B cell (primary cell): ENCODE measurements at regions not wholly inside any gene's neighbourhood (a gene's known extent, or its start where the extent isn't known, plus 50 kb on each side); places are given as distances from the start of the nearest gene placed in this dataset.

Source experiments
- ATAC-seq: fragments of 200-7000 bp; cut with Tn5 transposase; one replicate; pipeline ENCODE4 v1.10.0; 2021; ENCODE audit warnings: low read depth, mild to moderate bottlenecking, moderate number of reproducible peaks, moderate library complexity
- CTCF ChIA-PET: fragments of 350-600 bp; sonication (Branson Sonifier 250); formaldehyde crosslinking; loops from one replicate; lab custom pipeline; 2021; ENCODE audit warnings: antibody characterized with exemption, inconsistent platforms; lab: Charles Lee
- POLR2A ChIA-PET: fragments of 350-600 bp; sonication (Branson Sonifier 250); formaldehyde crosslinking; loops from one replicate; lab custom pipeline; 2021; ENCODE audit warnings: antibody characterized with exemption; lab: Charles Lee
- DNase-seq: peaks from one replicate; pipeline ENCODE4 v3.0.0; 2013
- H2AFZ ChIP-seq: 2 replicates; pipeline ENCODE4 v1.6.1; 2012; ENCODE audit warnings: mild to moderate bottlenecking, low read depth, low read length; ENCODE audit not compliant: insufficient read depth, poor library complexity, severe bottlenecking
- H3K27ac ChIP-seq, 2 donors: 1 replicate in 1 of 2; 2 replicates in 1 of 2; pipeline ENCODE4 v1.5.1; 2012 to 2013; ENCODE audit warnings: low read length in 2 of 2, mild to moderate bottlenecking in 2 of 2, moderate library complexity in 1 of 2
- H3K27me3 ChIP-seq, 4 experiments: fragments of 200-600 bp in 1 of 4; sonication (generic) in 1 of 4; replicated peaks in 1 of 4; 1 replicate in 2 of 4; 2 replicates in 2 of 4; pipeline versions ENCODE4 v1.6.1 to v1.7.0; 2013 to 2016; ENCODE audit warnings: low read length in 3 of 4, mild to moderate bottlenecking in 2 of 4, mixed read lengths in 1 of 4, moderate library complexity in 1 of 4; ENCODE audit not compliant: insufficient read depth in 4 of 4, control insufficient read depth in 3 of 4; ENCODE audit errors: control extremely low read depth in 1 of 4
- H3K36me3 ChIP-seq, 2 experiments: replicated peaks in 1 of 2; 1 replicate in 1 of 2; 2 replicates in 1 of 2; pipeline versions ENCODE4 v1.6.1 to v1.7.1; 2013; ENCODE audit warnings: low read length in 1 of 2; ENCODE audit not compliant: insufficient read depth in 2 of 2, control insufficient read depth in 1 of 2; ENCODE audit errors: control extremely low read depth in 1 of 2, extremely low read depth in 1 of 2
- H3K4me1 ChIP-seq, 2 donors: fragments of 200-600 bp in 1 of 2; sonication (generic) in 1 of 2; 1 replicate in 1 of 2; 2 replicates in 1 of 2; pipeline versions ENCODE4 v1.5.1 to v1.6.1; 2013 to 2017; ENCODE audit warnings: low read length in 2 of 2; ENCODE audit not compliant: control insufficient read depth in 2 of 2, insufficient read depth in 2 of 2
- H3K4me2 ChIP-seq: replicated peaks from 2 replicates; pipeline ENCODE3; 2012; ENCODE audit warnings: mild to moderate bottlenecking, low read depth, low read length; ENCODE audit not compliant: poor library complexity, severe bottlenecking
- H3K4me3 ChIP-seq, 5 experiments: fragments of 200-600 bp in 1 of 5; sonication (generic) in 1 of 5; 1 replicate in 3 of 5; 2 replicates in 2 of 5; pipeline versions ENCODE4 v1.5.1 to v1.7.0; 2011 to 2016; ENCODE audit warnings: low read length in 4 of 5, mild to moderate bottlenecking in 4 of 5, low read depth in 2 of 5, control low read depth in 1 of 5, moderate library complexity in 1 of 5; ENCODE audit not compliant: insufficient read depth in 1 of 5; ENCODE audit errors: control extremely low read depth in 1 of 5, extremely low read depth in 1 of 5
- H3K79me2 ChIP-seq: fragments of 200-600 bp; sonication (generic); one replicate; pipeline ENCODE4 v1.6.0; 2016; ENCODE audit warnings: low read length; ENCODE audit not compliant: control insufficient read depth, insufficient read depth
- H3K9ac ChIP-seq: fragments of 200-600 bp; sonication (generic); 2 replicates; pipeline ENCODE4 v1.6.1; 2017; ENCODE audit warnings: mild to moderate bottlenecking, low read length, moderate library complexity
- H3K9me3 ChIP-seq, 3 donors: one replicate each; pipeline versions ENCODE4 v1.6.1 to v1.7.1; 2013; ENCODE audit warnings: low read length in 2 of 3; ENCODE audit not compliant: control insufficient read depth in 2 of 3, insufficient read depth in 1 of 3; ENCODE audit errors: control extremely low read depth in 1 of 3
- H4K20me1 ChIP-seq: 2 replicates; pipeline ENCODE4 v1.6.0; 2012; ENCODE audit warnings: mild to moderate bottlenecking, low read length; ENCODE audit not compliant: insufficient read depth, control insufficient read depth, poor library complexity, severe bottlenecking
- H3K27ac Mint-ChIP-seq: one replicate; pipeline ENCODE4 v1.8.0; 2021; ENCODE audit warnings: mixed read lengths
- H3K27me3 Mint-ChIP-seq: one replicate; pipeline ENCODE4 v1.8.0; 2021; ENCODE audit warnings: mixed read lengths
- H3K4me1 Mint-ChIP-seq: one replicate; pipeline ENCODE4 v1.8.0; 2021; ENCODE audit warnings: mixed read lengths
- H3K4me3 Mint-ChIP-seq: one replicate; pipeline ENCODE4 v1.8.0; 2021; ENCODE audit warnings: mixed read lengths
- H3K9me3 Mint-ChIP-seq: one replicate; pipeline ENCODE4 v1.8.0; 2022; ENCODE audit warnings: mixed read lengths; ENCODE audit not compliant: insufficient read depth
- EZH2 ChIP-seq: IDR thresholded peaks from 2 replicates; pipeline ENCODE4 v1.6.1; 2012; ENCODE audit warnings: borderline replicate concordance, low read depth, mild to moderate bottlenecking, moderate library complexity, low read length; ENCODE audit not compliant: insufficient read depth, poor library complexity, severe bottlenecking
- WGBS: methylation state at CpG from one replicate; pipeline ENCODE4 v1.1.5; 2013; ENCODE audit warnings: missing lambda C conversion rate; ENCODE audit not compliant: insufficient coverage; 5-methylcytosine and 5-hydroxymethylcytosine counted together
- intact Hi-C: fragments of 100-400 bp; cut with micrococcal nuclease; formaldehyde crosslinking; loops from one replicate; pipeline ENCODE4 v1.10.0; 2022
- TF ChIP-seq, protein P1 (sequence below): fragments of 200-600 bp; IDR thresholded peaks from one replicate; pipeline ENCODE4 v1.8.0; 2022; ENCODE audit warnings: antibody characterized with exemption, mild to moderate bottlenecking

DNA sequence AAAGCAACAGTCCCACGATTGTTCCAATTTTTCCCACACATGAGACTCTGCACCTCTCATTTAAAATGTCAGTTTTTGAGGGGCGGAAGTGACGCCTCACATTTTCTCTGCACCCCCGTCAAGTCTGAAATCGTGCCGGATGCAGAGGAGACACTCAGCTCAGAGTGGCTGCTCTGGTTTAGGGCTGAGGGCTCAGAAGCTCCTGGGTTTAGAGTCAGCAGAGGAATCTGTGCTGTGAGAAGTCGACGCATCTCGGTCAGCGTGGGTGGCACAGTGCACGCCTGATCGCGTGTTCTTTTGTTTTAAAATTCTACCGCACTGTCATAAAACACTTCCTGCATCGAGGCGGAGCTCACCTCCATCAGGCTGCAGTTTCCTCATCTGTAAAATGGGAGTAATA is 116.7 kb upstream of the ADRA2C start:
- POLR2A ChIA-PET = no interaction called here
- Mint-ChIP-seq H3K9me3 (no peaks in the 10 kb centered on the region), H3K4me3 (no peak overlapping the region), H3K4me1 (no peaks in the 10 kb centered on the region), H3K27ac (no peak overlapping the region), H3K27me3 (peaks cover 13% of the 10 kb centered on the region)
- Histone ChIP-seq H3K27me3 (no peaks in the 10 kb centered on the region), H4K20me1 (no peaks in the 10 kb centered on the region), H3K4me3 (no peak overlapping the region), H2AFZ (no peak overlapping the region), H3K79me2 (no peaks in the 10 kb centered on the region), H3K27ac (no peak overlapping the region), H3K9me3 (no peaks in the 10 kb centered on the region), H3K4me1 (no peaks in the 10 kb centered on the region), H3K36me3 (no peaks in the 10 kb centered on the region), H3K9ac (no peak overlapping the region), H3K4me2 (no peak overlapping the region)
- intact Hi-C loops = no loop called here
- no peak for TF ChIP-seq EZH2
- TF ChIP-seq, protein P1, sequence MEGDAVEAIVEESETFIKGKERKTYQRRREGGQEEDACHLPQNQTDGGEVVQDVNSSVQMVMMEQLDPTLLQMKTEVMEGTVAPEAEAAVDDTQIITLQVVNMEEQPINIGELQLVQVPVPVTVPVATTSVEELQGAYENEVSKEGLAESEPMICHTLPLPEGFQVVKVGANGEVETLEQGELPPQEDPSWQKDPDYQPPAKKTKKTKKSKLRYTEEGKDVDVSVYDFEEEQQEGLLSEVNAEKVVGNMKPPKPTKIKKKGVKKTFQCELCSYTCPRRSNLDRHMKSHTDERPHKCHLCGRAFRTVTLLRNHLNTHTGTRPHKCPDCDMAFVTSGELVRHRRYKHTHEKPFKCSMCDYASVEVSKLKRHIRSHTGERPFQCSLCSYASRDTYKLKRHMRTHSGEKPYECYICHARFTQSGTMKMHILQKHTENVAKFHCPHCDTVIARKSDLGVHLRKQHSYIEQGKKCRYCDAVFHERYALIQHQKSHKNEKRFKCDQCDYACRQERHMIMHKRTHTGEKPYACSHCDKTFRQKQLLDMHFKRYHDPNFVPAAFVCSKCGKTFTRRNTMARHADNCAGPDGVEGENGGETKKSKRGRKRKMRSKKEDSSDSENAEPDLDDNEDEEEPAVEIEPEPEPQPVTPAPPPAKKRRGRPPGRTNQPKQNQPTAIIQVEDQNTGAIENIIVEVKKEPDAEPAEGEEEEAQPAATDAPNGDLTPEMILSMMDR = no peak
- CTCF ChIA-PET = no interaction called here
- no peak for DNase-seq
- 89% methylated on average over 14 of the region's 16 CpGs for WGBS
- ATAC-seq = no peak

- no peaks in the 10 kb centered on the region for H3K4me1 ChIP-seq
- no peak overlapping the region for H3K4me3 Mint-ChIP-seq
- H3K4me2 ChIP-seq = no peak overlapping the region
- H2AFZ ChIP-seq = no peak overlapping the region
- H3K79me2 ChIP-seq = no peaks in the 10 kb centered on the region
- no peaks in the 10 kb centered on the region for H4K20me1 ChIP-seq
- DNase-seq = no peak
- H3K9me3 Mint-ChIP-seq = no peaks in the 10 kb centered on the region
- H3K27me3 ChIP-seq = no peaks in the 10 kb centered on the region
- H3K4me3 ChIP-seq = no peak overlapping the region
- H3K27me3 Mint-ChIP-seq = peaks cover 13% of the 10 kb centered on the region
- CTCF ChIA-PET = no interaction called here
- POLR2A ChIA-PET = no interaction called here
- H3K9ac ChIP-seq = no peak overlapping the region
- H3K27ac ChIP-seq = no peak overlapping the region
- TF ChIP-seq EZH2 = no peak
- TF ChIP-seq, protein P1 = no peak
- ATAC-seq = no peak
- no peaks in the 10 kb centered on the region for H3K4me1 Mint-ChIP-seq
- WGBS = 87% methylated on average over 17 of the region's 17 CpGs
- intact Hi-C loops = no loop called here
- no peak overlapping the region for H3K27ac Mint-ChIP-seq
- no peaks in the 10 kb centered on the region for H3K9me3 ChIP-seq
- H3K36me3 ChIP-seq = no peaks in the 10 kb centered on the region
Observed at GRCh38 chr4:3648731-3649130, 116.5 kb upstream of the LRPAP1 start.
